Naive thymus-derived CD4-positive, alpha-beta T cell (primary cell): ENCODE measurements at regions not wholly inside any gene's neighbourhood (a gene's known extent, or its start where the extent isn't known, plus 50 kb on each side); places are given as distances from the start of the nearest gene placed in this dataset.

Experiments used
- ATAC-seq: fragments of 150-1000 bp; cut with Tn5 transposase; 2 replicates; pipeline ENCODE4 v1.10.0; 2021; ENCODE audit warnings: mild to moderate bottlenecking, moderate library complexity
- CTCF ChIA-PET: fragments of 350-600 bp; sonication (Branson Sonifier 250); formaldehyde crosslinking; loops from one replicate; lab custom pipeline; 2021; ENCODE audit warnings: antibody characterized with exemption; lab: Charles Lee
- POLR2A ChIA-PET: fragments of 350-600 bp; sonication (Branson Sonifier 250); formaldehyde crosslinking; loops from one replicate; lab custom pipeline; 2021; ENCODE audit warnings: antibody characterized with exemption, inconsistent platforms; lab: Charles Lee
- DNase-seq, 9 donors: peaks; one replicate each; pipeline versions ENCODE4 v3.0.0 to v3.0.0-alpha.2; 2020 to 2022; ENCODE audit warnings: mixed read lengths in 1 of 9
- H3K27ac ChIP-seq: one replicate; pipeline ENCODE4 v1.7.0; 2013; ENCODE audit warnings: mild to moderate bottlenecking, low read depth, low read length, moderate library complexity
- H3K27me3 ChIP-seq, 2 donors: one replicate each; pipeline ENCODE4 v1.7.0; 2013; ENCODE audit warnings: low read length in 2 of 2, mild to moderate bottlenecking in 2 of 2, moderate library complexity in 2 of 2; ENCODE audit not compliant: control insufficient read depth in 2 of 2, insufficient read depth in 2 of 2
- H3K36me3 ChIP-seq, 3 experiments: 1 replicate in 2 of 3; 2 replicates in 1 of 3; pipeline ENCODE4 v1.7.0; 2013; ENCODE audit warnings: low read length in 3 of 3, mild to moderate bottlenecking in 3 of 3, moderate library complexity in 1 of 3; ENCODE audit not compliant: insufficient read depth in 3 of 3, control insufficient read depth in 2 of 3
- H3K4me1 ChIP-seq, 2 donors: one replicate each; pipeline ENCODE4 v1.7.0; 2013; ENCODE audit warnings: low read length in 2 of 2, mild to moderate bottlenecking in 2 of 2, moderate library complexity in 1 of 2; ENCODE audit not compliant: control insufficient read depth in 2 of 2, insufficient read depth in 2 of 2
- H3K4me3 ChIP-seq: 2 replicates; pipeline ENCODE4 v1.7.0; 2013; ENCODE audit warnings: mild to moderate bottlenecking, low read length
- H3K9me3 ChIP-seq, 3 experiments: 1 replicate in 2 of 3; 2 replicates in 1 of 3; pipeline ENCODE4 v1.7.0; 2013; ENCODE audit warnings: low read length in 3 of 3; ENCODE audit not compliant: control insufficient read depth in 2 of 3
- H3K27ac Mint-ChIP-seq, 9 donors: one replicate each; pipeline ENCODE4 v1.8.0; 2020 to 2022; ENCODE audit warnings: mixed read lengths in 9 of 9, mild to moderate bottlenecking in 8 of 9, moderate library complexity in 5 of 9, inconsistent platforms in 2 of 9
- H3K27me3 Mint-ChIP-seq, 5 donors: one replicate each; pipeline ENCODE4 v1.8.0; 2021 to 2022; ENCODE audit warnings: mixed read lengths in 5 of 5, mild to moderate bottlenecking in 1 of 5
- H3K36me3 Mint-ChIP-seq, 5 donors: one replicate each; pipeline ENCODE4 v1.8.0; 2020 to 2022; ENCODE audit warnings: mixed read lengths in 5 of 5, mild to moderate bottlenecking in 3 of 5, inconsistent platforms in 1 of 5
- H3K4me1 Mint-ChIP-seq, 7 donors: one replicate each; pipeline ENCODE4 v1.8.0; 2020 to 2022; ENCODE audit warnings: mixed read lengths in 7 of 7, mild to moderate bottlenecking in 3 of 7, inconsistent platforms in 1 of 7
- H3K4me3 Mint-ChIP-seq, 10 donors: one replicate each; pipeline ENCODE4 v1.8.0; 2020 to 2022; ENCODE audit warnings: mild to moderate bottlenecking in 10 of 10, mixed read lengths in 10 of 10, moderate library complexity in 6 of 10, inconsistent platforms in 2 of 10
- H3K9me3 Mint-ChIP-seq, 11 donors: one replicate each; pipeline ENCODE4 v1.8.0; 2020 to 2022; ENCODE audit warnings: mixed read lengths in 11 of 11, mild to moderate bottlenecking in 4 of 11, inconsistent platforms in 1 of 11, moderate library complexity in 1 of 11
- intact Hi-C, 2 donors: fragments of 100-400 bp; cut with micrococcal nuclease; formaldehyde crosslinking; loops; one replicate each; pipeline ENCODE4 v1.15.1; 2023

DNA sequence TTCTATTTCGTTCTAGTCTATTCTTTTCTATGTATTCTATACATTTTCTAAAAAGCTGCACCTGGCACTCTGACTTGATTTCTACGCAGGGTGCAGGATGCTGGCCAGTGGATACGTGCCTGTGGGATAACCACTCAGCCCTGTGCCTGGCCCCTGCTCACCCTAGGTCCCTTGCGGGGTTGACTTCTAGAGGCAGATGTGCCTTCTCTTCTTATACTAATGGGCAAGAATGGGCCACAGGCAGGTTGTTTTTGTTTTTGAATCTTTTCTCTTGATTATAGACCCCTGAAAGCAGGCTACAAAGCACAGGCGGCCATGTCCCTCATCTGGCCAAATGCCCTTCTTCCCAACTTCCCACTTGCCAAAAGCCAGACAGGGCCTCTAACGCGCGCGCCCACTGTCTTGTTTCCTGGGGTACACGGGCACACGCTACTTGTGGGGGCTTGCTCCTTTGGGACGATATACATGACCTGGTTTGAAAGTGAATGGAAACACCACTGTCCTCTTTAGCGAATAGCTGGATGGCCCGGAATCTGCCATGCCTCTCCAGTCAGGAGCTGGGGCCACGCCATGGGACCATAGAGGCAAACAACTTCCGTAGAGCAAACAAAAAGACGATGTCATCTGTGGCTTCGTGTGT, 162.7 kb upstream of the IRX2 start:
- Mint-ChIP-seq H3K4me3 (no peak overlapping the region), H3K36me3 (no peaks in the 10 kb centered on the region), H3K4me1 (no peaks in the 10 kb centered on the region), H3K9me3 (peaks cover 0 to 16% (median 7%) of the 10 kb centered on the region in 11 donors), H3K27me3 (peaks cover 0 to 7% (median 0%) of the 10 kb centered on the region in 5 donors), H3K27ac (no peak overlapping the region)
- intact Hi-C loops = no loop called here
- CTCF ChIA-PET = no interaction called here
- no peaks in the 10 kb centered on the region for H3K4me1 ChIP-seq
- no peak overlapping the region for H3K27ac ChIP-seq
- POLR2A ChIA-PET = no interaction called here
- H3K27me3 ChIP-seq = no peaks in the 10 kb centered on the region
- DNase-seq (no peak), ATAC-seq (no peak)
- no peaks in the 10 kb centered on the region for H3K9me3 ChIP-seq
- H3K4me3 ChIP-seq = no peak overlapping the region
- H3K36me3 ChIP-seq = no peaks in the 10 kb centered on the region

GRCh38 chr5:2913281-2913680, 161.8 kb upstream of the IRX2 start:
- H3K27ac ChIP-seq = no peak overlapping the region
- Mint-ChIP-seq H3K27me3 (peaks cover 0 to 7% (median 0%) of the 10 kb centered on the region in 5 donors), H3K27ac (no peak overlapping the region), H3K9me3 (peaks cover 0 to 14% (median 4%) of the 10 kb centered on the region in 11 donors), H3K4me3 (no peak overlapping the region), H3K36me3 (no peaks in the 10 kb centered on the region), H3K4me1 (no peaks in the 10 kb centered on the region)
- H3K4me3 ChIP-seq = no peak overlapping the region
- no peaks in the 10 kb centered on the region for H3K36me3 ChIP-seq
- ATAC-seq (no peak), DNase-seq (no peak)
- no peaks in the 10 kb centered on the region for H3K9me3 ChIP-seq
- CTCF ChIA-PET = no interaction called here
- POLR2A ChIA-PET = no interaction called here
- intact Hi-C loops = no loop called here
- no peaks in the 10 kb centered on the region for H3K27me3 ChIP-seq
- no peaks in the 10 kb centered on the region for H3K4me1 ChIP-seq

DNA sequence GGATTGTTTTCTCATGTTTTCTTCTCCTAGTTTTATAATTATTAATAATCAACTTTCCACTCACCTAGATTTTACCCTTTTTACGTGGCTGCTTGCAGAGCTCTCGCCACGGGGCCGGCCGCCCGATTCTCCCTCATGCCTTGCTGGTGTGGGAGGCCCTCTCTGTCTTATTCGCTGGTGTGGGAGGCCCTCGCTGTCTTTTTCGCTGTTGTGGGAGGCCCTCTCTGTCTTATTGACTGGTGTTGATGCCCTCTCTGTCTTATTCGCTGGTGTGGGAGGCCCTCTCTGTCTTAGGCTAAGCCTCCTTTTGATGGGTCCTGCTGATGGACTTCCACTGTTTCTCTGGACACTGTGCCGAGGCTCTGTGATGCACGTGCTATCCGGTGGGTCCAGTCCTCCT, 161.3 kb upstream of the IRX2 start:
- Mint-ChIP-seq H3K4me3 (no peak overlapping the region), H3K27ac (no peak overlapping the region), H3K4me1 (no peaks in the 10 kb centered on the region), H3K27me3 (peaks cover 0 to 7% (median 0%) of the 10 kb centered on the region in 5 donors), H3K36me3 (no peaks in the 10 kb centered on the region), H3K9me3 (peaks cover 0 to 14% (median 4%) of the 10 kb centered on the region in 11 donors)
- ChIA-PET CTCF (no interaction called here), POLR2A (no interaction called here)
- Histone ChIP-seq H3K9me3 (no peaks in the 10 kb centered on the region), H3K27me3 (no peaks in the 10 kb centered on the region), H3K4me3 (no peak overlapping the region), H3K36me3 (no peaks in the 10 kb centered on the region), H3K27ac (no peak overlapping the region), H3K4me1 (no peaks in the 10 kb centered on the region)
- ATAC-seq (no peak), DNase-seq (no peak)
- intact Hi-C loops = no loop called here

DNA sequence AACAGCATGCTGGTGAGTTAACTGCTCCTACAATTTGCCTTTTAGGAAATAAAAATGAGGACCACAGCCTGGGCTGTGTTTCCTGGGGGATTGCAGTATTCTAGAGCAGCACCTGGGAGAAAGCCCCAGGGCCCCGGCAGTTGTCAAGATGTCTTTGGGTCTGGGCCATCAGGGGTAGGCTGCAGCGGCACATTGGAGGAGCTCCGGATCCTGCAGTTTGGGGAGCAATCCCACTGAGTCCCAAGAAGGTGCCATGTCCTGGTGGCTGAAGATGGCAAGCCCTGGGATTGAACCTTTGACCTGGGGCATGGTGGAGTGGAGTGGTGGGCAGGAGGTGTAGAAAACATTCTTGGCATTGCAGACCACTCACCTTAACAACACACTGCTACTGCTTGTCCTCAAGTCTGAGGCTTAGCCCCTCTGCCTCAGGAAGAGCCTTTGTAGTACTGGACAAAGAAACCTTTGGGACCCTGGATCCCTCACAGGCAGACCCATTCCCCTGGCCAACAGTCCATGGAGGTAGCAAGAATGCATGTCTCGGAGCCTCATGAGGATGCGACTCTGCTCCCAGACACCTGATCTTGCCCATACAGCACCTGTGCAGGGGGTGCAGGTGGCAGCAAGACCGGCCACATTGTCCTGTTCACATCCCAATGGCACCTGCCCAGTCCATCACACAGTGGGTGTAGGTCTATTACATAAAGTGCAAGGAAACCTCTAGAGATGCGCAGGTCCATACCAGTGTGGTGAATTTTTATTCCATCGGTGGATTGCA, 159.1 kb upstream of the IRX2 start:
- Histone ChIP-seq H3K9me3 (no peaks in the 10 kb centered on the region), H3K4me1 (no peaks in the 10 kb centered on the region), H3K27me3 (no peaks in the 10 kb centered on the region), H3K4me3 (no peak overlapping the region), H3K36me3 (no peaks in the 10 kb centered on the region), H3K27ac (no peak overlapping the region)
- no peak for DNase-seq
- ATAC-seq = no peak
- intact Hi-C loops = no loop called here
- ChIA-PET POLR2A (no interaction called here), CTCF (no interaction called here)
- no peaks in the 10 kb centered on the region for H3K4me1 Mint-ChIP-seq
- peaks cover 0 to 14% (median 4%) of the 10 kb centered on the region in 11 donors for H3K9me3 Mint-ChIP-seq
- H3K4me3 Mint-ChIP-seq = no peak overlapping the region
- H3K27ac Mint-ChIP-seq = no peak overlapping the region
- H3K36me3 Mint-ChIP-seq = peaks cover 0 to 3% (median 0%) of the 10 kb centered on the region in 5 donors
- peaks cover 0 to 7% (median 0%) of the 10 kb centered on the region in 5 donors for H3K27me3 Mint-ChIP-seq

DNA sequence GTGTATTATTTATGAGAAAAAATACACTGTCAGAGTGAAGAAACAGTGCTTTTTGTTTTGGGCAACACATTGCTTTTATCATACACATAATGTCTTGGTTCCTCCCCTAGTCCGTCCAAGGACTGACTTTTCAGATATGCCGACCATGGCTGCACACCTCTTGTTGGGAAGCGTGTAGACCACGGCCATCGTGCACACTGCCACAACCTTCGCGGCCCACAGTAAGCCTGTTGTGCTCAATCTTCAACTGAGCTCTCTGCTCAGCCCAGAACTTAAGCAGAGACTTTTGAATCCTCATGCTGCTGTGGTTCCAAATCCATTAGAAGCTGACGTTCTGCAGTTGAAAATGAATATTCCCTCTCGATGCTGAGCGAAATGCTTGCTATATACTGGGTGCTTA, 157.6 kb upstream of the IRX2 start:
- Mint-ChIP-seq H3K27ac (no peak overlapping the region), H3K4me3 (no peak overlapping the region), H3K4me1 (no peaks in the 10 kb centered on the region), H3K9me3 (peaks cover 0 to 8% (median 2%) of the 10 kb centered on the region in 11 donors), H3K27me3 (no peaks in the 10 kb centered on the region), H3K36me3 (peaks cover 0 to 3% (median 0%) of the 10 kb centered on the region in 5 donors)
- no peak overlapping the region for H3K4me3 ChIP-seq
- intact Hi-C loops = no loop called here
- ATAC-seq (no peak), DNase-seq (no peak)
- H3K4me1 ChIP-seq = no peaks in the 10 kb centered on the region
- H3K9me3 ChIP-seq = no peaks in the 10 kb centered on the region
- no peak overlapping the region for H3K27ac ChIP-seq
- H3K36me3 ChIP-seq = no peaks in the 10 kb centered on the region
- ChIA-PET POLR2A (no interaction called here), CTCF (no interaction called here)
- no peaks in the 10 kb centered on the region for H3K27me3 ChIP-seq

- no peaks in the 10 kb centered on the region for H3K9me3 ChIP-seq
- Mint-ChIP-seq H3K4me1 (no peaks in the 10 kb centered on the region), H3K27ac (no peak overlapping the region), H3K9me3 (peaks cover 0 to 8% (median 0%) of the 10 kb centered on the region in 11 donors), H3K36me3 (peaks cover 0 to 3% (median 0%) of the 10 kb centered on the region in 5 donors), H3K27me3 (no peaks in the 10 kb centered on the region), H3K4me3 (no peak overlapping the region)
- H3K4me3 ChIP-seq = no peak overlapping the region
- DNase-seq = no peak
- H3K4me1 ChIP-seq = no peaks in the 10 kb centered on the region
- POLR2A ChIA-PET = no interaction called here
- H3K27ac ChIP-seq = no peak overlapping the region
- no peaks in the 10 kb centered on the region for H3K36me3 ChIP-seq
- intact Hi-C loops = no loop called here
- CTCF ChIA-PET = no interaction called here
- ATAC-seq = no peak
- no peaks in the 10 kb centered on the region for H3K27me3 ChIP-seq
These were observed 156.6 kb upstream of the IRX2 start for GRCh38 chr5:2908086-2908485.
